LNCaP clone FGC (cell line): ENCODE measurements at regions not wholly inside any gene's neighbourhood (a gene's known extent, or its start where the extent isn't known, plus 50 kb on each side); places are given as distances from the start of the nearest gene placed in this dataset.

ENCODE experiments used
- DNase-seq: peaks from one replicate; pipeline ENCODE4 v3.0.0-alpha.2; 2011; ENCODE audit warnings: low read depth
- H3K4me3 ChIP-seq: 2 replicates; pipeline ENCODE4 v1.5.1; 2011; ENCODE audit warnings: mild to moderate bottlenecking, low read depth, low read length, control low read depth
- TF ChIP-seq, protein P1 (sequence below): IDR thresholded peaks from 2 replicates; pipeline ENCODE4 v1.5.1; 2012; ENCODE audit warnings: mild to moderate bottlenecking; ENCODE audit not compliant: control insufficient read depth, insufficient read depth; ENCODE audit errors: extremely low read depth

DNA sequence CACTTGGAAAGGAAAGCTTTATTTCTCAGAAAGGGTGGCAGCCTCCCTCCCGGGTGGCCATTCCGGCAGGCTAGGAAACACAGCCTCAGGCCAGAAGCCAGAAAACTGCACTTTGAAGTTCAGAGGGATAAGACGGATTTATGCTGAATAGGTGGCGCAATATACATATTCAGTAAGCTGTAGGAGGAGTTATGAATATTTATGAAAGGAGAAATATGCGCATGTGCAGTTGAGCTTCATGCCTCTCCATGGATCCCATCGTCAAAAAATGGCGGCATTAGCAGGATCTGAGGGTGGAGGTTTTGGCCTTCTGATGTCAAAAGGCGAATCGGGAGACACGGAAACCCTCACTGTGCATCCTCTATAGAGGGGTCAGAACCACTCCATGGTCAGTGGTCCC lies 82.3 kb downstream of the KATNIP start:
- no peak overlapping the region for H3K4me3 ChIP-seq
- no peak for DNase-seq
- TF ChIP-seq, protein P1, sequence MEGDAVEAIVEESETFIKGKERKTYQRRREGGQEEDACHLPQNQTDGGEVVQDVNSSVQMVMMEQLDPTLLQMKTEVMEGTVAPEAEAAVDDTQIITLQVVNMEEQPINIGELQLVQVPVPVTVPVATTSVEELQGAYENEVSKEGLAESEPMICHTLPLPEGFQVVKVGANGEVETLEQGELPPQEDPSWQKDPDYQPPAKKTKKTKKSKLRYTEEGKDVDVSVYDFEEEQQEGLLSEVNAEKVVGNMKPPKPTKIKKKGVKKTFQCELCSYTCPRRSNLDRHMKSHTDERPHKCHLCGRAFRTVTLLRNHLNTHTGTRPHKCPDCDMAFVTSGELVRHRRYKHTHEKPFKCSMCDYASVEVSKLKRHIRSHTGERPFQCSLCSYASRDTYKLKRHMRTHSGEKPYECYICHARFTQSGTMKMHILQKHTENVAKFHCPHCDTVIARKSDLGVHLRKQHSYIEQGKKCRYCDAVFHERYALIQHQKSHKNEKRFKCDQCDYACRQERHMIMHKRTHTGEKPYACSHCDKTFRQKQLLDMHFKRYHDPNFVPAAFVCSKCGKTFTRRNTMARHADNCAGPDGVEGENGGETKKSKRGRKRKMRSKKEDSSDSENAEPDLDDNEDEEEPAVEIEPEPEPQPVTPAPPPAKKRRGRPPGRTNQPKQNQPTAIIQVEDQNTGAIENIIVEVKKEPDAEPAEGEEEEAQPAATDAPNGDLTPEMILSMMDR, result no peak

DNA sequence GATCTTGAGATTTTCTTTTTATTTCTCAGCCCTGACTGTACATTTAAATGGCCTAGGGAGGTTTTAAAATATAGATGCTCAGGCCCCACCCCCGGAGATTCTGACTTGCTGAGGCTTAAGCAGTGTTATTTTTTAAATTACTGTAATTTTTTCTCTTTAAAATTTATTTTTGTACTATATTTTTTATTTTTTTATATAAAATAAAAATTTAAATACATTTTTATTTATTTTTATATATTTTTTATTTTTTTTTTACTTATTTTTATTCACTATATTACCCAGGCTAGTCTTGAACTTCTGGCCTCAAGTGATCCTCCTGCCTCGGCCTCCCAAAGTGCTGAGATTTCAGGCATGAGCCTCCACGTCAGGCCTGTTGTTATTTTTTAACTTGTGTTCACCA lies 83.3 kb downstream of the KATNIP start:
- no peak overlapping the region for H3K4me3 ChIP-seq
- DNase-seq, result no peak
- TF ChIP-seq, protein P1, result no peak

DNA sequence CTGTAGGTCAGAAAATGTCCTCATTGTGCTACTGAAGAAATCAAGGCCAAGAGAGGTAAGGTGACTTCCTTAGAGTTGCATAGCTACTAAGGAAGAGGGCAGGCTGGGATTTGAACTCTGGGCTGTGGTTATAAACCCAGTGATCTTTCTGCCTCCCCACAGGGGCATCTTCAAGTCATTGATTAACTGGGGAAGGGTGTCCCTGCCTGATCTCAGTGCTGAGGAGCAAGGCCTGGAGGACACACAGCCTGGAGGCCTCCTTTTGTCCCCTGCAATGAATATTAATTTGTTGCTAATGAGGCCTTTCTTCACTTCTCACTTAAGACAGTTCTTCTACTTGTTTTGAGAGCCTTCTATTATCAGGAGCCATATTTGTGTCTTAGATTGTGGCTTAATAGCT lies 83.8 kb downstream of the KATNIP start:
- no peak overlapping the region for H3K4me3 ChIP-seq
- TF ChIP-seq, protein P1, result no peak
- no peak for DNase-seq

DNA sequence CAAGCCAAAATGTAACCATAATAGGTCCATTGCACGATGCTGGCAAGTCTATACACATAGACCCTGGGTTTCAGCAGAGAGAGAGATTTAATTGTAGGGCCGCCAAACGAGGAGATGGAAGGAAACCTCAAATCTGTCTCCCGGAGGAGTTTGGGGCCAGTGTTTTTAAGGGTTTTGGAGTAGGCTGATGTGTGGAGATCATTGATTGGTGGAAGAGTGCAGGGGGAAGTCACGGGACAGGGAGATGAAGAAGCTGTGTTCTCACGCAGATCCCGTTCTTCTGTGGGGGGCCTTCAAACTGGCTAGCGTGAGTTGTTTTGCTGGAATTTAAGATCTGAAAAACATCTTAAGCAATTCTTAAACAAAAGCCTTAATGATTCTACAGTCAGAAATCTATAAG lies 84.8 kb downstream of the KATNIP start:
- DNase-seq, result no peak
- no peak overlapping the region for H3K4me3 ChIP-seq
- TF ChIP-seq, protein P1, result no peak

DNA sequence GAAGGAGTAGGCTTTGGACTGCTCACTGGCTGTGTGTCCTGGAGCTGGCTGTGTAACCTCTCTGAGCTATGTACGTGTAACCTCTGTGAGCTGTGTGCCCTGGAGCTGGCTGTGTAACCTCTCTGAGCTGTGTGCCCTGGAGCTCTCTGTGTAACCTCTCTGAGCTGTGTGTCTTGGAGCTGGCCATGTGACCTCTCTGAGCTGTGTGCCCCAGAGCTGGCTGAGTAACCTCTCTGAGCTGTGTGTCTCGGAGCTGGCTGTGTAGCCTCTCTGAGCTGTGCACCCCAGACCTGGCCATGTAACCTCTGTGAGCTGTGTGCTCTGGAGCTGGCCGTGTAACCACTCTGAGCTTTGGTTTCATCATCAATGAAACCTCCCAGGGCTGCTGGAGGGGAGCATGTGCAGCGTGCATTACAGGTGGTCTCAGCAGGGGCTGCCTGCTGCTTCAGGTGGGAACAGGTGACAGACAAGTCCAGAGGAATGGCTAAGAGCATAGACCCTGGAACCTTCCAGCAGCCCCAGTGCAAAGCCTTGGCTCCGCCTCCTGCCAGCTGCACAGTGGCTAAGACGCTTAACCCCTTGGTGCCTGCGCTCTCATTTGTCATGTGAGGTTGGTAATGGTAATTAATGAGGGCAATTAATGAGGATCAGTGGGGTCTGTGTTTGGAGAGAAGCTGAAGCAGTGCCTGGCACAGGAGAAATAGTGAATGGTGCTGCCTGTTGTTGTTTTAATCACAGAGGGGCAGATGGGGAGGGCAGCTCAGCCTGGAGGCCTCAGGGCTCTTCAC lies 86.7 kb downstream of the KATNIP start:
- TF ChIP-seq, protein P1, result no peak
- H3K4me3 ChIP-seq, result no peak overlapping the region
- DNase-seq, result no peak

DNA sequence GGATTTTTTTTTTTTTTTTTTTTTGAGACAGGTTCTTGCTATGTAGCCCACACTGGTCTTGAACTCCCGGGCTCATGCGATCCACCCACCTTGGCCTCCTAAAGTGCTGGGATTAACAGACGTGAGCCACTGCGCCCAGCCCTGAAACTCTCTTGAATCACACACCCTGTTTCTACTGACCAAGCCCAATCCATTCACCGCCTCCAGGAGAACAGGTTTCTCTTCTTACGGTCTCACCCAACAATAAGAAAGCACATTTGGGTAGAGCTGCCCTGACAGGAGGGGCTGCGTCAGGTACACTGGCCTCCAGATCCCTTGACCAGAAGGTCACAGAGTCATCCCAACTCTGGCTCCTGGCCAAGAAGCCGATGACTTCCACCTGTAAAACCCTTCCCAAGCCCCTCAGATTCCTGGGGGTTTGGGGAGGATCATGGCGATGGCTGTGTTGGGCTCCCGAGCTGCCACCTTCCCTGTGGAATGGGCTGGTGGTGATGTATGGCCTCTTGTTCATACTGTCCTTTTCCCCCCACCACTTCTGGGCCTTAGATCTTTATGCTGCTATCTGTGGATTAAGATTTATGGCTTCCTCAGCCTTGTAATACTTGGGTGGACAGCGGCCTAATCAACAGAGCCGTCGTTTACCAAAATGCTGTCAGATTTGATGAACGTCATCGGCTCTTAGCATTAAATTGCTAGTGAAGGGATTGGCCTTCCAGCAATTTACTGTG lies 89.1 kb downstream of the KATNIP start:
- H3K4me3 ChIP-seq, result no peak overlapping the region
- TF ChIP-seq, protein P1, result no peak
- no peak for DNase-seq
